DND-41 (cell line): ENCODE measurements at regions not wholly inside any gene's neighbourhood (a gene's known extent, or its start where the extent isn't known, plus 50 kb on each side); places are given as distances from the start of the nearest gene placed in this dataset.

Experiments
- ATAC-seq: fragments of 200-7000 bp; cut with Tn5 transposase; 3 replicates; pipeline ENCODE4 v1.9.1; 2021; ENCODE audit warnings: low read depth; ENCODE audit not compliant: insufficient read depth
- DNase-seq: peaks from one replicate; pipeline ENCODE4 v3.0.0-alpha.2; 2020
- H2AFZ ChIP-seq: 2 replicates; pipeline ENCODE4 v1.6.0; 2012; ENCODE audit warnings: low read depth, low read length
- H3K27ac ChIP-seq: 2 replicates; pipeline ENCODE4 v1.5.1; 2012; ENCODE audit warnings: low read length, inconsistent platforms
- H3K27me3 ChIP-seq: fragments of 200-600 bp; sonication (generic); 2 replicates; pipeline ENCODE4 v1.6.0; 2012; ENCODE audit warnings: low read length, mild to moderate bottlenecking, inconsistent platforms; ENCODE audit not compliant: insufficient read depth, poor library complexity
- H3K36me3 ChIP-seq: 2 replicates; pipeline ENCODE4 v1.5.1; 2012; ENCODE audit warnings: low read length, inconsistent platforms; ENCODE audit not compliant: insufficient read depth
- H3K4me1 ChIP-seq: 2 replicates; pipeline ENCODE4 v1.5.1; 2012; ENCODE audit warnings: mild to moderate bottlenecking, low read length; ENCODE audit not compliant: insufficient read depth
- H3K4me2 ChIP-seq: 2 replicates; pipeline ENCODE4 v1.6.0; 2012; ENCODE audit warnings: mild to moderate bottlenecking, moderate library complexity, low read length, inconsistent platforms; ENCODE audit not compliant: insufficient read depth
- H3K4me3 ChIP-seq, 2 experiments: fragments of 200-600 bp in 1 of 2; shearing (Covaris generic) in 1 of 2; 2 replicates each; pipeline ENCODE4 v1.5.1; 2012 to 2016; ENCODE audit warnings: inconsistent platforms in 2 of 2, low read length in 2 of 2, mild to moderate bottlenecking in 2 of 2, low read depth in 1 of 2, moderate library complexity in 1 of 2
- H3K79me2 ChIP-seq: 2 replicates; pipeline ENCODE4 v1.6.0; 2012; ENCODE audit warnings: low read length, inconsistent platforms; ENCODE audit not compliant: insufficient read depth
- H3K9ac ChIP-seq: 2 replicates; pipeline ENCODE4 v1.6.0; 2012; ENCODE audit warnings: low read depth, mild to moderate bottlenecking, inconsistent platforms, low read length, moderate library complexity
- H3K9me3 ChIP-seq: 2 replicates; pipeline ENCODE4 v1.5.1; 2012; ENCODE audit warnings: low read length, moderate library complexity, mild to moderate bottlenecking, inconsistent platforms; ENCODE audit not compliant: insufficient read depth, severe bottlenecking
- H4K20me1 ChIP-seq: 2 replicates; pipeline ENCODE4 v1.6.0; 2012; ENCODE audit warnings: low read length; ENCODE audit not compliant: insufficient read depth
- CTCF ChIP-seq: IDR thresholded peaks from 2 replicates; pipeline ENCODE4 v1.5.1; 2012; ENCODE audit warnings: borderline replicate concordance, low read length, moderate library complexity, mild to moderate bottlenecking; ENCODE audit not compliant: poor library complexity, severe bottlenecking; ENCODE audit errors: extremely low read depth
- EZH2 ChIP-seq: IDR thresholded peaks from 3 replicates; pipeline ENCODE4 v1.6.1; 2012; ENCODE audit warnings: borderline replicate concordance, low read depth, mild to moderate bottlenecking, moderate library complexity, low read length, inconsistent platforms; ENCODE audit not compliant: severe bottlenecking

DNA sequence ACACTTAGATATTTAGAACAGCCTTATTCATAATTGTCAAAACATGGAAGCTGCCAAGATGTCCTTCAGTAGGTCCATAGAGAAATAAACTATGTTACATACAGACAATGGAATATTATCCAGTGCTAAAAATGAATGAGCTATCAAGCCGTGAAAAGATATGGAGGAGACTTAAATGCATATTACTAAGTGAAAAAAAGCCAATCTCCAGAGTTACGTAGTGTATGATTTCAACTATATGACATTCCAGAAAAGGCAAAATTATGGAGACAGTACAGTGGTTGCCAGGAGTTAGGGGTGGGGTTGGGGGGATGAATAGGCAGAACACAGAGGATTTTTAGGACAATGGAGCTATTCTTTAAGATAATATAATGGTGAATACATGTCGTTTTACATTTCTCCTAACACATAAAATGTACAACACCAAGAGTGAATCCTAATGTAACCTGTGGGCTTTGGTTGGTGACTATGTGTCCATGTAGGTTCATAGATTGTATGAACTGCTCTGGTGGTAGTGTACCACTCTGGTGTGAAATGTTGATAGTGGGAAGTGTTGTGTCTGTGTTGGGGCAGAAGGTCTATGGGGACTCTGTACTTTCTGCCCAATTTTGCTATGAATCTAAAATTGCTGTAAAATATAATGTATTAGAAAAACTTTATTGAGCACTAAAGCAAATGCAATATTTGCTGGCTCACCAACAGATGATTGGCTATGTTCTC is 122.6 kb downstream of the USP22 start:
- no peaks in the 10 kb centered on the region for H3K36me3 ChIP-seq
- ATAC-seq, result no peak
- no peak for DNase-seq
- peaks cover 4% of the 10 kb centered on the region; the same call in 1 of the 2 replicates for H3K4me1 ChIP-seq
- no peak overlapping the region for H3K4me3 ChIP-seq
- no peaks in the 10 kb centered on the region for H3K27me3 ChIP-seq
- no peaks in the 10 kb centered on the region for H3K79me2 ChIP-seq
- TF ChIP-seq EZH2 (no peak), CTCF (no peak)
- H3K27ac ChIP-seq, result no peak overlapping the region
- no peak overlapping the region for H3K4me2 ChIP-seq
- H4K20me1 ChIP-seq, result no peaks in the 10 kb centered on the region
- H2AFZ ChIP-seq, result no peak overlapping the region
- H3K9ac ChIP-seq, result no peak overlapping the region
- no peaks in the 10 kb centered on the region for H3K9me3 ChIP-seq

GRCh38 chr17:20920815-20921199 is 122.0 kb downstream of the USP22 start:
- no peak for ATAC-seq
- Histone ChIP-seq H3K9me3 (no peaks in the 10 kb centered on the region), H3K4me1 (peaks cover 4% of the 10 kb centered on the region; the same call in 1 of the 2 replicates), H4K20me1 (no peaks in the 10 kb centered on the region), H3K79me2 (no peaks in the 10 kb centered on the region), H3K36me3 (no peaks in the 10 kb centered on the region), H3K27ac (no peak overlapping the region), H3K4me3 (no peak overlapping the region), H2AFZ (no peak overlapping the region), H3K9ac (no peak overlapping the region), H3K4me2 (no peak overlapping the region), H3K27me3 (no peaks in the 10 kb centered on the region)
- TF ChIP-seq EZH2, result no peak
- TF ChIP-seq CTCF, result no peak
- DNase-seq, result no peak

DNA sequence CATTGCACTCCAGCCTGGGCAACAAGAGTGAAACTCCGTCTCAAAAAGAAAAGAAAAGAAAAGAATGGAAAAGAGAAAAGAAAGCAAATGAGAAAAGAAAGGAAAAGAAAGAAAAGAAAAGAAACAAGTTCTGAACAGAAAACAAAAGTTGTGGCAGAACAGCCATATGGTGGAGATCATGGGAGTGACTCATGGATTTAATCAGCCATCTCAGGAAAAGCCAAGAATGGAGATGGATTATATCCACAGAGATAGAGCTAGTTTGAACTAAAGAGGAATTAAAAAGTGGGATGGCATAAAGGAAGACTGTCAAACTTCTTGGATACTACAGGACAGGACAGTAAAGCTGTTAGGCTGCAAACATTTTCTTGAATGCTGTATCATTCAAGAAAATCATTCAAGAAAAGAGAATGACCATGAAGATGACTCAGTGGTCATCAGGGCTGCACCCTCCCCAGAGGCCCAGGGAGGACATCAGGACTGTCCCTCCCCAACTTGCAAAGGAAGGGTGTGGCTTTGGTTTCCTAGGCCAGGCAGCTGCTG is 120.6 kb downstream of the USP22 start:
- no peak overlapping the region for H3K4me2 ChIP-seq
- H3K27me3 ChIP-seq, result no peaks in the 10 kb centered on the region
- H2AFZ ChIP-seq, result no peak overlapping the region
- H3K4me1 ChIP-seq, result no peaks in the 10 kb centered on the region
- H3K27ac ChIP-seq, result no peak overlapping the region
- no peak overlapping the region for H3K9ac ChIP-seq
- DNase-seq (no peak), ATAC-seq (no peak)
- no peaks in the 10 kb centered on the region for H3K9me3 ChIP-seq
- no peak overlapping the region for H3K4me3 ChIP-seq
- no peaks in the 10 kb centered on the region for H3K36me3 ChIP-seq
- no peaks in the 10 kb centered on the region for H4K20me1 ChIP-seq
- no peaks in the 10 kb centered on the region for H3K79me2 ChIP-seq
- TF ChIP-seq CTCF (no peak), EZH2 (no peak)
